Right hindlimb (tissue), 1 donor: ENCODE measurements at regions not wholly inside any gene's neighbourhood (a gene's known extent, or its start where the extent isn't known, plus 50 kb on each side); places are given as distances from the start of the nearest gene placed in this dataset.

Experiments used
- DNase-seq: peaks from one replicate; pipeline ENCODE4 v3.0.0-alpha.2; 2018

GRCh38 chr2:120884472-120885290, 149.0 kb downstream of the GLI2 start:
- no peak for DNase-seq

GRCh38 chr2:120885321-120885720, 149.7 kb downstream of the GLI2 start:
- peak; percentile 64 for DNase-seq

GRCh38 chr2:120885749-120886148, 150.1 kb downstream of the GLI2 start:
- DNase-seq: no peak

GRCh38 chr2:120886534-120887319, 151.1 kb downstream of the GLI2 start:
- DNase-seq: peak; percentile 47

GRCh38 chr2:120887320-120887697, 151.6 kb downstream of the GLI2 start:
- DNase-seq: peak; percentile 61

- peak; percentile 36 for DNase-seq
These were observed 152.1 kb downstream of the GLI2 start for GRCh38 chr2:120887741-120888231.

GRCh38 chr2:120888851-120889250, 153.2 kb downstream of the GLI2 start:
- no peak for DNase-seq

- no peak for DNase-seq
These were observed 154.3 kb downstream of the GLI2 start for GRCh38 chr2:120889936-120890335.

- DNase-seq: no peak
These were observed 155.1 kb downstream of the GLI2 start for GRCh38 chr2:120890566-120891360.

GRCh38 chr2:120892271-120892966, 156.8 kb downstream of the GLI2 start:
- DNase-seq: no peak

- peak; percentile 66 for DNase-seq
These were observed 157.4 kb downstream of the GLI2 start for GRCh38 chr2:120892967-120893667.

GRCh38 chr2:120893811-120894584, 158.3 kb downstream of the GLI2 start:
- no peak for DNase-seq

- DNase-seq: peak; percentile 56
These were observed 159.3 kb downstream of the GLI2 start for GRCh38 chr2:120894966-120895365.

- DNase-seq: no peak
These were observed 160.5 kb downstream of the GLI2 start for GRCh38 chr2:120896126-120896525.

GRCh38 chr2:120896901-120897300, 161.2 kb downstream of the GLI2 start:
- DNase-seq: no peak

- DNase-seq: no peak
These were observed 161.7 kb downstream of the GLI2 start for GRCh38 chr2:120897399-120897798.

GRCh38 chr2:120898496-120898895, 162.8 kb downstream of the GLI2 start:
- no peak for DNase-seq

GRCh38 chr2:120898961-120899750, 163.5 kb downstream of the GLI2 start:
- DNase-seq: peak; percentile 80

- no peak for DNase-seq
These were observed 164.1 kb downstream of the GLI2 start for GRCh38 chr2:120899771-120900170.

- no peak for DNase-seq
These were observed 165.5 kb downstream of the GLI2 start for GRCh38 chr2:120901201-120901600.
